ENCODE measurements at regions not wholly inside any gene's neighbourhood (a gene's known extent, or its start where the extent isn't known, plus 50 kb on each side); places are given as distances from the start of the nearest gene placed in this dataset.

- DNase-seq = no peak
Measured at GRCh38 chr6:98343797-98344196, 490.6 kb upstream of the POU3F2 start.

GRCh38 chr6:98352348-98352747 lies 482.0 kb upstream of the POU3F2 start:
- DNase-seq = no peak

- DNase-seq = no peak
Measured at GRCh38 chr6:98358173-98358572, 476.2 kb upstream of the POU3F2 start.

GRCh38 chr6:98366371-98366770 lies 468.0 kb upstream of the POU3F2 start:
- DNase-seq = no peak

GRCh38 chr6:98380589-98380988 lies 453.8 kb upstream of the POU3F2 start:
- DNase-seq = no peak

- DNase-seq = no peak
Measured at GRCh38 chr6:98382246-98382645, 452.1 kb upstream of the POU3F2 start.

- DNase-seq = no peak
Measured at GRCh38 chr6:98384334-98384733, 450.0 kb upstream of the POU3F2 start.

- DNase-seq = no peak
Measured at GRCh38 chr6:98384801-98385200, 449.6 kb upstream of the POU3F2 start.

- no peak for DNase-seq
Measured at GRCh38 chr6:98395610-98396166, 438.7 kb upstream of the POU3F2 start.

GRCh38 chr6:98416027-98416426 lies 418.3 kb upstream of the POU3F2 start:
- DNase-seq = no peak

GRCh38 chr6:98416497-98417158 lies 417.7 kb upstream of the POU3F2 start:
- DNase-seq = peak in 1 of 2 donors; percentile 10

- DNase-seq = no peak
Measured at GRCh38 chr6:98433325-98434056, 400.9 kb upstream of the POU3F2 start.

GRCh38 chr6:98443633-98444032 lies 390.7 kb upstream of the POU3F2 start:
- DNase-seq = no peak

- no peak for DNase-seq
Measured at GRCh38 chr6:98452685-98453084, 381.7 kb upstream of the POU3F2 start.

GRCh38 chr6:98454809-98455322 lies 379.5 kb upstream of the POU3F2 start:
- no peak for DNase-seq

- DNase-seq = no peak
Measured at GRCh38 chr6:98458708-98459107, 375.7 kb upstream of the POU3F2 start.

- DNase-seq = no peak
Measured at GRCh38 chr6:98463038-98464000, 371.1 kb upstream of the POU3F2 start.

GRCh38 chr6:98467091-98467490 lies 367.3 kb upstream of the POU3F2 start:
- no peak for DNase-seq

GRCh38 chr6:98467902-98468301 lies 366.5 kb upstream of the POU3F2 start:
- no peak for DNase-seq

- no peak for DNase-seq
Measured at GRCh38 chr6:98469141-98469540, 365.2 kb upstream of the POU3F2 start.

GRCh38 chr6:98470821-98471220 lies 363.6 kb upstream of the POU3F2 start:
- DNase-seq = no peak

- DNase-seq = no peak
Measured at GRCh38 chr6:98471444-98471843, 362.9 kb upstream of the POU3F2 start.

GRCh38 chr6:98477231-98477630 lies 357.1 kb upstream of the POU3F2 start:
- DNase-seq = no peak

Data from CD4-positive, alpha-beta T cell treated with Interleukin-4 for 1 hour (primary cell).